ENCODE measurements at regions not wholly inside any gene's neighbourhood (a gene's known extent, or its start where the extent isn't known, plus 50 kb on each side); places are given as distances from the start of the nearest gene placed in this dataset.

GRCh38 chr18:34033968-34034367, 190.7 kb downstream of the NOL4 start:
- no peaks in the 10 kb centered on the region for H3K9me3 ChIP-seq (ENCODE audit: control insufficient read depth, insufficient read depth, low read depth, low read length)
- H3K4me1 ChIP-seq (ENCODE audit: control insufficient read depth, insufficient read depth, low read length): no peaks in the 10 kb centered on the region
- H3K27ac ChIP-seq (ENCODE audit: low read depth, low read length): no peak overlapping the region
- H3K4me3 ChIP-seq (ENCODE audit: low read depth, low read length): no peak overlapping the region
- no peaks in the 10 kb centered on the region for H3K36me3 ChIP-seq (ENCODE audit: control insufficient read depth, insufficient read depth, low read length)
- H3K9ac ChIP-seq (ENCODE audit: low read length): no peak overlapping the region
- no peaks in the 10 kb centered on the region for H3K27me3 ChIP-seq (ENCODE audit: control insufficient read depth, insufficient read depth, low read length)

DNA sequence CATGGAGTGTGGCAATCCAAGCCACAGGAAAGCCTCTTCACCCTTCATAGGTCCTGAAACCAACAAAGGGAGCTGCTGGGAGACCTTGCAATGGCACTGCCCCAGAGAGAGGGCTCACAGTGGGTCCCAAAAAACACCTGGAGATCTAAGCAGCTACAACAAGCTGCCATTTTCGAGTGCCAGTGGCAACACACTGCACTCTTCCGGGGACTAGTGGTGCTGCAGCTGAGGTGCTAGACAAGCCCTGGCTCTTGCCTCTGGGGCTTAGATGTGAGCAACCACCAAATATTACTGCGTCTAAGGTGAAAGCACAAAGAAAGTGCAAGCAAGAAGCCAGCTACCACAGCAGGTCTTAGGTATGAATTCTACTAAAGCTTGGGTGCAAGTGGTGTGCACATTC, 192.9 kb downstream of the NOL4 start:
- Histone ChIP-seq H3K4me1 (ENCODE audit: control insufficient read depth, insufficient read depth, low read length) (no peaks in the 10 kb centered on the region), H3K9ac (ENCODE audit: low read length) (no peak overlapping the region), H3K27me3 (ENCODE audit: control insufficient read depth, insufficient read depth, low read length) (no peaks in the 10 kb centered on the region), H3K4me3 (ENCODE audit: low read depth, low read length) (no peak overlapping the region), H3K9me3 (ENCODE audit: control insufficient read depth, insufficient read depth, low read depth, low read length) (no peaks in the 10 kb centered on the region), H3K36me3 (ENCODE audit: control insufficient read depth, insufficient read depth, low read length) (no peaks in the 10 kb centered on the region), H3K27ac (ENCODE audit: low read depth, low read length) (no peak overlapping the region)

DNA sequence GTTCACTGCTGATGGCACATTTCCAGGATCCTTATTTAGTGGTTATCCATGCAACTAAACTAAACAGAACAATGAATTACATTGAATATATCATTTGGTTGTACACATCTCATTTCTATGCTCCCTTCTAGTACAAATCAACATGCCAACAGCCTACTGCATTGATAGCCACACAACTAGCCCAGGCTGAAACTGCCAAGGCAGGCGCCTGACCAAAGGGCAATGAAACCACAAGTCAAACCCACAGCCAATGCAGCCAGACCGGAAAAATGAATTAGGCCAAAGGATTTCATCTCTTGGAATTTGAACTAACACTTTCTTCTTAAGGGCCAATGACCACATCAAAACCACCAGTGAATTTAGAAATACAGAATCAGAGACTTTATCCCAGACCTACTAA, 196.4 kb downstream of the NOL4 start:
- Histone ChIP-seq H3K27me3 (ENCODE audit: control insufficient read depth, insufficient read depth, low read length) (no peaks in the 10 kb centered on the region), H3K4me1 (ENCODE audit: control insufficient read depth, insufficient read depth, low read length) (no peaks in the 10 kb centered on the region), H3K9me3 (ENCODE audit: control insufficient read depth, insufficient read depth, low read depth, low read length) (no peaks in the 10 kb centered on the region), H3K9ac (ENCODE audit: low read length) (no peak overlapping the region), H3K27ac (ENCODE audit: low read depth, low read length) (no peak overlapping the region), H3K4me3 (ENCODE audit: low read depth, low read length) (no peak overlapping the region), H3K36me3 (ENCODE audit: control insufficient read depth, insufficient read depth, low read length) (no peaks in the 10 kb centered on the region)

DNA sequence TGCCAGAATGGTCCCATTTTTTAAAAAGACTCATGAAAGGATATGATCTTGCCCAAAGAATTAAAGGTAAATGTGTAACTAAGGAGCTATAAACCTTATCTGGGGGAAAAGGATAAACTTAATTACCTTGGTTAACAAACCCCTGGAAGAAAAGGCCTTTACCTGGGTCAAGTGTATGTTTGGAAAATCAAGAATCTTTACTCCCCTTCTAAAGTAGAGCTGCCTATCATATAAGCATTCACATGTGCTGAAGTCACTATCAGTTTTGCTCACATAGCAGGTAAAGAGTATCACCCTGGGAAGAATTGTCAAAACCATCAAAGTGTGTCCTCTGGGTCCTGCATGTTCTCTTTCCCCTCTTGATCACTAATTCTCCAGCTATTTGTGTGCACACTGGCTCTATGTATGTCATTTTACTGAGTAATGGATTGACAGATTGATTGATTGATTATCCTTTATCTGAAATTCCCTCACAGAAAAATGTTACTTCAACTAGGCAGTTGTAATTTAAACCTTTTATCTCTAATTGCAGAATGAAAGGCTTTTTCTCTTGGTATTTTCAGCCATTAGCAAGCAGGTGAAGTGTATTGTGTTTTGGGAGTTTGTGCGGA, 199.4 kb downstream of the NOL4 start:
- Histone ChIP-seq H3K36me3 (ENCODE audit: control insufficient read depth, insufficient read depth, low read length) (no peaks in the 10 kb centered on the region), H3K9me3 (ENCODE audit: control insufficient read depth, insufficient read depth, low read depth, low read length) (no peaks in the 10 kb centered on the region), H3K27me3 (ENCODE audit: control insufficient read depth, insufficient read depth, low read length) (no peaks in the 10 kb centered on the region), H3K9ac (ENCODE audit: low read length) (no peak overlapping the region), H3K27ac (ENCODE audit: low read depth, low read length) (no peak overlapping the region), H3K4me1 (ENCODE audit: control insufficient read depth, insufficient read depth, low read length) (no peaks in the 10 kb centered on the region), H3K4me3 (ENCODE audit: low read depth, low read length) (no peak overlapping the region)

GRCh38 chr18:34023471-34023870, 201.2 kb downstream of the NOL4 start:
- H3K4me1 ChIP-seq (ENCODE audit: control insufficient read depth, insufficient read depth, low read length): no peaks in the 10 kb centered on the region
- no peaks in the 10 kb centered on the region for H3K36me3 ChIP-seq (ENCODE audit: control insufficient read depth, insufficient read depth, low read length)

DNA sequence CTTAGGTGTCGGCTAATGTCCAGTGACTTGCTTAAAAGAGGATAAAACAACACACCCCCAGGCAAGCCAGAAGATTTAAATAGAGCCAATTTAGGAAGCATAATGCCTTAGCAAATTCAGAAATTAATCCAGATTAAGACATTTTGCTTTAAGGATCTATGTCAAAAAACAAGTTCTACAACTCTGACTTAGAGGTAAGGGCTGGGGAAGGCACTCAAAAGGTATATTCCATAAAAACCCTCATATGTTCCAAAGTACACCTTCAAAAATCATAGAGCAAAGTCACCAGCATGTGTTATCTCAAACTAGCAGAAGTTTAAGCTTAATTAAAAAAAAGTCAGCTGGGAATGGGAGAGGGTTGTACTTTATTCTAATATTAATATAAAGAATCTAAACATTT, 206.4 kb downstream of the NOL4 start:
- H3K27ac ChIP-seq (ENCODE audit: low read depth, low read length): no peak overlapping the region
- H3K27me3 ChIP-seq (ENCODE audit: control insufficient read depth, insufficient read depth, low read length): no peaks in the 10 kb centered on the region
- no peak overlapping the region for H3K9ac ChIP-seq (ENCODE audit: low read length)
- H3K36me3 ChIP-seq (ENCODE audit: control insufficient read depth, insufficient read depth, low read length): no peaks in the 10 kb centered on the region
- H3K4me1 ChIP-seq (ENCODE audit: control insufficient read depth, insufficient read depth, low read length): no peaks in the 10 kb centered on the region
- H3K9me3 ChIP-seq (ENCODE audit: control insufficient read depth, insufficient read depth, low read depth, low read length): no peaks in the 10 kb centered on the region
- H3K4me3 ChIP-seq (ENCODE audit: low read depth, low read length): no peak overlapping the region

More at GRCh38 chr18:34023471-34023870, 201.2 kb downstream of the NOL4 start:
- no peak overlapping the region for H3K27ac ChIP-seq (ENCODE audit: low read depth, low read length)
- no peaks in the 10 kb centered on the region for H3K27me3 ChIP-seq (ENCODE audit: control insufficient read depth, insufficient read depth, low read length)
- no peak overlapping the region for H3K4me3 ChIP-seq (ENCODE audit: low read depth, low read length)
- H3K9ac ChIP-seq (ENCODE audit: low read length): no peak overlapping the region
- no peaks in the 10 kb centered on the region for H3K9me3 ChIP-seq (ENCODE audit: control insufficient read depth, insufficient read depth, low read depth, low read length)

GRCh38 chr18:34003687-34004086, 221.0 kb downstream of the NOL4 start:
- Histone ChIP-seq H3K4me3 (ENCODE audit: low read depth, low read length) (no peak overlapping the region), H3K27me3 (ENCODE audit: control insufficient read depth, insufficient read depth, low read length) (no peaks in the 10 kb centered on the region), H3K27ac (ENCODE audit: low read depth, low read length) (0 out of 2 replicates have a peak overlapping the region, but pooled peaks have one; percentile 29), H3K9ac (ENCODE audit: low read length) (no peak overlapping the region), H3K4me1 (ENCODE audit: control insufficient read depth, insufficient read depth, low read length) (peaks cover 5% of the 10 kb centered on the region; the same call in 1 of the 2 replicates), H3K36me3 (ENCODE audit: control insufficient read depth, insufficient read depth, low read length) (no peaks in the 10 kb centered on the region), H3K9me3 (ENCODE audit: control insufficient read depth, insufficient read depth, low read depth, low read length) (peaks cover 7% of the 10 kb centered on the region; the same call in 1 of the 2 replicates)

DNA sequence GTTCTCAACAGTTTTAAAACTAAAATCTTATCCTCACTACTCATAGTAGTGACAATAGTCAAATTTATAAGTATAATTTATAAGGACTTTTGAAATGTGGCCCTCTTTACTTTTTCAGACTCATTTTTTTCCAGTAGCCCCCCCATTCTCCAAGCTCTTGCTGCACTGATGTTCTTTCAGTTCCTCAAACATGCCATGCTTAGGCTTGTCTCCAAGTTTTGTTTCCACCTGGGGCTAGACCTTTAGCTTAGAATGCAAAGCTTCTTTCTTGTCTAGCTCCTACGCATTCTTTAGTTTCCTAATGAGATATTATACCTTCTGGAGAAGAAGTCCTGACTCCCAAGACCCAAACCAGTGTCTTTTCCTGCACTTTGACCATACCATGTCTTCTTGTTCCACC, 222.6 kb downstream of the NOL4 start:
- Histone ChIP-seq H3K27me3 (ENCODE audit: control insufficient read depth, insufficient read depth, low read length) (no peaks in the 10 kb centered on the region), H3K36me3 (ENCODE audit: control insufficient read depth, insufficient read depth, low read length) (no peaks in the 10 kb centered on the region), H3K9me3 (ENCODE audit: control insufficient read depth, insufficient read depth, low read depth, low read length) (peaks cover 7% of the 10 kb centered on the region; the same call in 1 of the 2 replicates), H3K27ac (ENCODE audit: low read depth, low read length) (no peak overlapping the region), H3K4me3 (ENCODE audit: low read depth, low read length) (no peak overlapping the region), H3K9ac (ENCODE audit: low read length) (no peak overlapping the region), H3K4me1 (ENCODE audit: control insufficient read depth, insufficient read depth, low read length) (peaks cover 5% of the 10 kb centered on the region; the same call in 1 of the 2 replicates)

- Histone ChIP-seq H3K4me1 (ENCODE audit: control insufficient read depth, insufficient read depth, low read length) (peaks cover 5% of the 10 kb centered on the region; the same call in 1 of the 2 replicates), H3K4me3 (ENCODE audit: low read depth, low read length) (no peak overlapping the region), H3K9ac (ENCODE audit: low read length) (no peak overlapping the region), H3K9me3 (ENCODE audit: control insufficient read depth, insufficient read depth, low read depth, low read length) (peaks cover 6% of the 10 kb centered on the region; the same call in 1 of the 2 replicates), H3K27me3 (ENCODE audit: control insufficient read depth, insufficient read depth, low read length) (no peaks in the 10 kb centered on the region), H3K27ac (ENCODE audit: low read depth, low read length) (no peak overlapping the region), H3K36me3 (ENCODE audit: control insufficient read depth, insufficient read depth, low read length) (no peaks in the 10 kb centered on the region)
These were observed 223.3 kb downstream of the NOL4 start for GRCh38 chr18:34001376-34001775.

GRCh38 chr18:33987206-33987605, 237.5 kb downstream of the NOL4 start:
- no peaks in the 10 kb centered on the region for H3K27me3 ChIP-seq (ENCODE audit: control insufficient read depth, insufficient read depth, low read length)
- H3K27ac ChIP-seq (ENCODE audit: low read depth, low read length): no peak overlapping the region
- no peaks in the 10 kb centered on the region for H3K36me3 ChIP-seq (ENCODE audit: control insufficient read depth, insufficient read depth, low read length)
- no peak overlapping the region for H3K9ac ChIP-seq (ENCODE audit: low read length)
- H3K9me3 ChIP-seq (ENCODE audit: control insufficient read depth, insufficient read depth, low read depth, low read length): no peaks in the 10 kb centered on the region
- no peak overlapping the region for H3K4me3 ChIP-seq (ENCODE audit: low read depth, low read length)
- H3K4me1 ChIP-seq (ENCODE audit: control insufficient read depth, insufficient read depth, low read length): no peaks in the 10 kb centered on the region

DNA sequence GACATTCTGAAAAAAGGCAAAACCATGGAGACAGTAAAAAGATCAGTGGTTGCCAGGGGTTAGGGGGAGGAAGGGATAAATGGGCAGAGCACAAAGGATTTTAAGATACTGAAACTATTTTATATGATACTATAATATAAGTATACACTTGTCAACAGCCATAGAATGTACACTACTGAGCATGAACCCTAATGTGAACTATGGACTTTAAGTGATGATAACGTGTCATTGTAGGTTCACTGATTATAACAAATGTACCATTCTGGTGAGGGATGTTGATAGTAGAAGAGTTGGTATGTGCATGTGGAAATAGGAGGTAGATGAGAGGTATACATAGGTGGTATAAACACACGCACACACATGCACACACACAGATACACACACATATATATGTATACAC, 241.6 kb downstream of the NOL4 start:
- Histone ChIP-seq H3K36me3 (ENCODE audit: control insufficient read depth, insufficient read depth, low read length) (no peaks in the 10 kb centered on the region), H3K9me3 (ENCODE audit: control insufficient read depth, insufficient read depth, low read depth, low read length) (no peaks in the 10 kb centered on the region), H3K27me3 (ENCODE audit: control insufficient read depth, insufficient read depth, low read length) (no peaks in the 10 kb centered on the region), H3K4me1 (ENCODE audit: control insufficient read depth, insufficient read depth, low read length) (no peaks in the 10 kb centered on the region), H3K4me3 (ENCODE audit: low read depth, low read length) (no peak overlapping the region), H3K27ac (ENCODE audit: low read depth, low read length) (no peak overlapping the region), H3K9ac (ENCODE audit: low read length) (no peak overlapping the region)
